ENCODE measurements at regions not wholly inside any gene's neighbourhood (a gene's known extent, or its start where the extent isn't known, plus 50 kb on each side); places are given as distances from the start of the nearest gene placed in this dataset.

DNA sequence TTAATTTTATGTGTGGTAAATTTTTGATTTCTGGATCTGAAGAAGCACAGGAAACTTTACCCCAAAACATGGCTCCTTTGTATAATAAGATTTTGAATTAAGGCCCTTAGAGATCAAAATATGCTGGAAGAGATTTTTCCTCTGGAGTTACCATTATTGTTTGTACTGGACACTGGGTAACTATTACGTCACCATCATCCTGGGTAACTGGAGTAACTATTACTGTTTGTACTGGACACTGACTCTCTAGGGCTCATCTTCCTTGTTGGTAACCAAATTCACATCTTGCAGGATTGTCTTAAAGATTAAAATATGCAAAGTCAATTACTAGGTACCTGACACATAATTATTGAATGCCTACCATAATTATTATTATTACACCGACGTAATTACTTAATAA is 593.8 kb upstream of the GOT2 start:
- H3K36me3 ChIP-seq (ENCODE audit: insufficient read depth) = no peaks in the 10 kb centered on the region
- no peaks in the 10 kb centered on the region for H3F3A ChIP-seq (replicated peaks; ENCODE audit: low read depth)
- DNase-seq (ENCODE audit: low spot score) (no peak), ATAC-seq (no peak)
- H3K4me3 Mint-ChIP-seq = no peak overlapping the region
- TF ChIP-seq, protein P1, sequence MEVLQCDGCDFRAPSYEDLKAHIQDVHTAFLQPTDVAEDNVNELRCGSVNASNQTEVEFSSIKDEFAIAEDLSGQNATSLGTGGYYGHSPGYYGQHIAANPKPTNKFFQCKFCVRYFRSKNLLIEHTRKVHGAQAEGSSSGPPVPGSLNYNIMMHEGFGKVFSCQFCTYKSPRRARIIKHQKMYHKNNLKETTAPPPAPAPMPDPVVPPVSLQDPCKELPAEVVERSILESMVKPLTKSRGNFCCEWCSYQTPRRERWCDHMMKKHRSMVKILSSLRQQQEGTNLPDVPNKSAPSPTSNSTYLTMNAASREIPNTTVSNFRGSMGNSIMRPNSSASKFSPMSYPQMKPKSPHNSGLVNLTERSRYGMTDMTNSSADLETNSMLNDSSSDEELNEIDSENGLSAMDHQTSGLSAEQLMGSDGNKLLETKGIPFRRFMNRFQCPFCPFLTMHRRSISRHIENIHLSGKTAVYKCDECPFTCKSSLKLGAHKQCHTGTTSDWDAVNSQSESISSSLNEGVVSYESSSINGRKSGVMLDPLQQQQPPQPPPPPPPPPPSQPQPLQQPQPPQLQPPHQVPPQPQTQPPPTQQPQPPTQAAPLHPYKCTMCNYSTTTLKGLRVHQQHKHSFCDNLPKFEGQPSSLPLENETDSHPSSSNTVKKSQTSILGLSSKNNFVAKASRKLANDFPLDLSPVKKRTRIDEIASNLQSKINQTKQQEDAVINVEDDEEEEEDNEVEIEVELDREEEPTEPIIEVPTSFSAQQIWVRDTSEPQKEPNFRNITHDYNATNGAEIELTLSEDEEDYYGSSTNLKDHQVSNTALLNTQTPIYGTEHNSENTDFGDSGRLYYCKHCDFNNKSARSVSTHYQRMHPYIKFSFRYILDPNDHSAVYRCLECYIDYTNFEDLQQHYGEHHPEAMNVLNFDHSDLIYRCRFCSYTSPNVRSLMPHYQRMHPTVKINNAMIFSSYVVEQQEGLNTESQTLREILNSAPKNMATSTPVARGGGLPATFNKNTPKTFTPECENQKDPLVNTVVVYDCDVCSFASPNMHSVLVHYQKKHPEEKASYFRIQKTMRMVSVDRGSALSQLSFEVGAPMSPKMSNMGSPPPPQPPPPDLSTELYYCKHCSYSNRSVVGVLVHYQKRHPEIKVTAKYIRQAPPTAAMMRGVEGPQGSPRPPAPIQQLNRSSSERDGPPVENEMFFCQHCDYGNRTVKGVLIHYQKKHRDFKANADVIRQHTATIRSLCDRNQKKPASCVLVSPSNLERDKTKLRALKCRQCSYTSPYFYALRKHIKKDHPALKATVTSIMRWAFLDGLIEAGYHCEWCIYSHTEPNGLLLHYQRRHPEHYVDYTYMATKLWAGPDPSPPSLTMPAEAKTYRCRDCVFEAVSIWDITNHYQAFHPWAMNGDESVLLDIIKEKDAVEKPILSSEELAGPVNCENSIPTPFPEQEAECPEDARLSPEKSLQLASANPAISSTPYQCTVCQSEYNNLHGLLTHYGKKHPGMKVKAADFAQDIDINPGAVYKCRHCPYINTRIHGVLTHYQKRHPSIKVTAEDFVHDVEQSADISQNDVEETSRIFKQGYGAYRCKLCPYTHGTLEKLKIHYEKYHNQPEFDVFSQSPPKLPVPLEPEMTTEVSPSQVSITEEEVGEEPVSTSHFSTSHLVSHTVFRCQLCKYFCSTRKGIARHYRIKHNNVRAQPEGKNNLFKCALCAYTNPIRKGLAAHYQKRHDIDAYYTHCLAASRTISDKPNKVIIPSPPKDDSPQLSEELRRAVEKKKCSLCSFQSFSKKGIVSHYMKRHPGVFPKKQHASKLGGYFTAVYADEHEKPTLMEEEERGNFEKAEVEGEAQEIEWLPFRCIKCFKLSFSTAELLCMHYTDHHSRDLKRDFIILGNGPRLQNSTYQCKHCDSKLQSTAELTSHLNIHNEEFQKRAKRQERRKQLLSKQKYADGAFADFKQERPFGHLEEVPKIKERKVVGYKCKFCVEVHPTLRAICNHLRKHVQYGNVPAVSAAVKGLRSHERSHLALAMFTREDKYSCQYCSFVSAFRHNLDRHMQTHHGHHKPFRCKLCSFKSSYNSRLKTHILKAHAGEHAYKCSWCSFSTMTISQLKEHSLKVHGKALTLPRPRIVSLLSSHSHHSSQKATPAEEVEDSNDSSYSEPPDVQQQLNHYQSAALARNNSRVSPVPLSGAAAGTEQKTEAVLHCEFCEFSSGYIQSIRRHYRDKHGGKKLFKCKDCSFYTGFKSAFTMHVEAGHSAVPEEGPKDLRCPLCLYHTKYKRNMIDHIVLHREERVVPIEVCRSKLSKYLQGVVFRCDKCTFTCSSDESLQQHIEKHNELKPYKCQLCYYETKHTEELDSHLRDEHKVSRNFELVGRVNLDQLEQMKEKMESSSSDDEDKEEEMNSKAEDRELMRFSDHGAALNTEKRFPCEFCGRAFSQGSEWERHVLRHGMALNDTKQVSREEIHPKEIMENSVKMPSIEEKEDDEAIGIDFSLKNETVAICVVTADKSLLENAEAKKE (CRISPR knock-in tag; IDR thresholded peaks at IDR 0.05) = no peak
- TF ChIP-seq ZNF114 (CRISPR knock-in tag; IDR thresholded peaks at IDR 0.05) = no peak
- no peak for TF ChIP-seq STAT1 (IDR thresholded peaks at IDR 0.05; ENCODE audit: unreplicated experiment)
- no peak for TF ChIP-seq EZH2 (IDR thresholded peaks at IDR 0.05; ENCODE audit: low read depth, unreplicated experiment)
- no peak for TF ChIP-seq ZNF331 (CRISPR knock-in tag; IDR thresholded peaks at IDR 0.05; ENCODE audit: low read depth)
- TF ChIP-seq POLR2AphosphoS5 (IDR thresholded peaks at IDR 0.05; ENCODE audit: low read depth) = no peak
- TF ChIP-seq CTCF (conservative IDR thresholded peaks at IDR 0.05; ENCODE audit: low read depth in 2 of 2) = no peak
- TF ChIP-seq JUNB (IDR thresholded peaks at IDR 0.05; ENCODE audit: unreplicated experiment) = no peak
- TF ChIP-seq ETS1 (IDR thresholded peaks at IDR 0.05) = no peak
- no peak for TF ChIP-seq CREB1 (CRISPR knock-in tag; IDR thresholded peaks at IDR 0.05; ENCODE audit: low read depth)
- no peak for TF ChIP-seq EZH2phosphoT487 (IDR thresholded peaks at IDR 0.05; ENCODE audit: unreplicated experiment)
- no peak for TF ChIP-seq NANOG (IDR thresholded peaks at IDR 0.05; ENCODE audit: borderline replicate concordance)
- TF ChIP-seq REST (IDR thresholded peaks at IDR 0.05; ENCODE audit: unreplicated experiment) = no peak
- H3K9me3 Mint-ChIP-seq = no peaks in the 10 kb centered on the region
- H3K27me3 Mint-ChIP-seq (ENCODE audit: insufficient read depth, low read depth, poor library complexity) = peaks cover 2% of the 10 kb centered on the region
- peaks cover 18% of the 10 kb centered on the region; the same call in 2 of the 3 replicates for H3K4me1 Mint-ChIP-seq
- H3K4me2 ChIP-seq = no peak overlapping the region
- peaks cover 15% of the 10 kb centered on the region for H3K4me1 ChIP-seq (ENCODE audit: insufficient read depth)
- H4K20me1 ChIP-seq (replicated peaks; ENCODE audit: insufficient read depth) = no peaks in the 10 kb centered on the region
- no peak overlapping the region for H2AFZ ChIP-seq
- no peak overlapping the region for H3K4me3 ChIP-seq
- no peaks in the 10 kb centered on the region for H3K9me2 ChIP-seq (ENCODE audit: insufficient read depth)
- no peaks in the 10 kb centered on the region for H3K27me3 ChIP-seq (ENCODE audit: insufficient read depth)
- no peaks in the 10 kb centered on the region for H3K36me3 Mint-ChIP-seq (ENCODE audit: low read depth)
- no peak overlapping the region for H3K27ac ChIP-seq (ENCODE audit: low read depth)
- no peaks in the 10 kb centered on the region for H3K79me2 ChIP-seq (replicated peaks; ENCODE audit: insufficient read depth)
- no peak overlapping the region for H3K27ac Mint-ChIP-seq
